GM23338 (cell line): ENCODE measurements at regions not wholly inside any gene's neighbourhood (a gene's known extent, or its start where the extent isn't known, plus 50 kb on each side); places are given as distances from the start of the nearest gene placed in this dataset.

Experiments used
- EZH2 ChIP-seq: fragments of 200-600 bp; sonication (generic); IDR thresholded peaks from one replicate; pipeline ENCODE4 v1.8.0; 2017; ENCODE audit warnings: antibody characterized with exemption, mild to moderate bottlenecking, low read depth; ENCODE audit not compliant: unreplicated experiment
- EZH2phosphoT487 ChIP-seq: fragments of 200-600 bp; sonication (generic); IDR thresholded peaks from one replicate; pipeline ENCODE4 v1.8.1; 2018; ENCODE audit warnings: antibody characterized with exemption; ENCODE audit not compliant: unreplicated experiment
- POLR2AphosphoS5 ChIP-seq: IDR thresholded peaks from 2 replicates; pipeline ENCODE4 v1.6.1; 2016; ENCODE audit warnings: antibody characterized with exemption, low read depth
- TF ChIP-seq, protein P1 (sequence below), 2 experiments: fragments of 200-600 bp in 1 of 2; sonication (generic) in 1 of 2; conservative IDR thresholded peaks; 2 replicates each; pipeline versions ENCODE4 v1.5.1 to v1.6.1; 2016 to 2017; ENCODE audit warnings: antibody characterized with exemption in 2 of 2, low read depth in 2 of 2, mild to moderate bottlenecking in 2 of 2, moderate library complexity in 1 of 2

DNA sequence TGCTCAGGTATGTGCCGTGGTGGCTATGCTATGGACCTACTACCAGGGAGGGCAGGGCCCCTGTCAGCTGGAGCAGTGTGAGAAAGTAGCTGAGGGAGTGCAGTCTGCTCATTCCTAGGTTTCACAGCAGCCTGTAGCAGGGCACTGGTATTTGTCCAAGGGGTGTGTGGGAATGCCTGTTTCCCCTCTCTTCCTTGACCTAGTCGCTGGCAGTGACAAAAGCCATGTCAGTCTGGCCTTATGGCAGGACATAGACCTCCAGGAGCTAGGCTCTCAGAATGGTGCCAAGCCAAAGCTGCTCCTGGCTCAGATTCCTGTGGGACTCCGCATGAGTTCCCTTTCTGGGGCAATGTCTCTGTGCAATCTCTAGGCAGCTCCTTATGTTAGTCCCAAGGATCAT lies 253.9 kb upstream of the TYRP1 start:
- TF ChIP-seq, protein P1, sequence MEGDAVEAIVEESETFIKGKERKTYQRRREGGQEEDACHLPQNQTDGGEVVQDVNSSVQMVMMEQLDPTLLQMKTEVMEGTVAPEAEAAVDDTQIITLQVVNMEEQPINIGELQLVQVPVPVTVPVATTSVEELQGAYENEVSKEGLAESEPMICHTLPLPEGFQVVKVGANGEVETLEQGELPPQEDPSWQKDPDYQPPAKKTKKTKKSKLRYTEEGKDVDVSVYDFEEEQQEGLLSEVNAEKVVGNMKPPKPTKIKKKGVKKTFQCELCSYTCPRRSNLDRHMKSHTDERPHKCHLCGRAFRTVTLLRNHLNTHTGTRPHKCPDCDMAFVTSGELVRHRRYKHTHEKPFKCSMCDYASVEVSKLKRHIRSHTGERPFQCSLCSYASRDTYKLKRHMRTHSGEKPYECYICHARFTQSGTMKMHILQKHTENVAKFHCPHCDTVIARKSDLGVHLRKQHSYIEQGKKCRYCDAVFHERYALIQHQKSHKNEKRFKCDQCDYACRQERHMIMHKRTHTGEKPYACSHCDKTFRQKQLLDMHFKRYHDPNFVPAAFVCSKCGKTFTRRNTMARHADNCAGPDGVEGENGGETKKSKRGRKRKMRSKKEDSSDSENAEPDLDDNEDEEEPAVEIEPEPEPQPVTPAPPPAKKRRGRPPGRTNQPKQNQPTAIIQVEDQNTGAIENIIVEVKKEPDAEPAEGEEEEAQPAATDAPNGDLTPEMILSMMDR (conservative IDR thresholded peaks at IDR 0.05; ENCODE audit: low read depth in 2 of 2): no peak
- no peak for TF ChIP-seq POLR2AphosphoS5
- no peak for TF ChIP-seq EZH2
- TF ChIP-seq EZH2phosphoT487: no peak
